LNCAP (cell line): ENCODE measurements at regions not wholly inside any gene's neighbourhood (a gene's known extent, or its start where the extent isn't known, plus 50 kb on each side); places are given as distances from the start of the nearest gene placed in this dataset.

Experiments used
- TF ChIP-seq, protein P1 (sequence below): fragments of 450-650 bp; IDR thresholded peaks from 2 replicates; pipeline ENCODE4 v1.5.1; 2017; ENCODE audit warnings: mild to moderate bottlenecking

DNA sequence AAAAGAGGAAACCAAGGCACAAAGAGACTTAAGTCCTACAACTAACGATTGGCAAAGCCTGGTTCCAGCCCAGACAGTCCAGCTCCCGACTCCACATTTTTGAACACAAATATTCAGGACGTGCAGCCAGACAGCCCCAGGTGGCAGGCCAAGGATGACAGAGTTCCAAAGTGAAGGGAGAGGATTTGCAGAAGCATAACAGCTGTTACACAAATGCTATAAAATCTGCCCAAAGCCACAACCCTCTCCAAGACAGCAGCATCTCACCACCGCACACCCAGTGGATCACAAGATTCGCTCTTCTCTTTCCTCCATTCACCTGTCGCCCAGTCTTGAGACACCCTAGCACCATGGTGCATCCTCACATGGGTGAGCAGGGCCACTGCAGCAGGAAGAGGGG lies 227.1 kb upstream of the ID2 start:
- TF ChIP-seq, protein P1, sequence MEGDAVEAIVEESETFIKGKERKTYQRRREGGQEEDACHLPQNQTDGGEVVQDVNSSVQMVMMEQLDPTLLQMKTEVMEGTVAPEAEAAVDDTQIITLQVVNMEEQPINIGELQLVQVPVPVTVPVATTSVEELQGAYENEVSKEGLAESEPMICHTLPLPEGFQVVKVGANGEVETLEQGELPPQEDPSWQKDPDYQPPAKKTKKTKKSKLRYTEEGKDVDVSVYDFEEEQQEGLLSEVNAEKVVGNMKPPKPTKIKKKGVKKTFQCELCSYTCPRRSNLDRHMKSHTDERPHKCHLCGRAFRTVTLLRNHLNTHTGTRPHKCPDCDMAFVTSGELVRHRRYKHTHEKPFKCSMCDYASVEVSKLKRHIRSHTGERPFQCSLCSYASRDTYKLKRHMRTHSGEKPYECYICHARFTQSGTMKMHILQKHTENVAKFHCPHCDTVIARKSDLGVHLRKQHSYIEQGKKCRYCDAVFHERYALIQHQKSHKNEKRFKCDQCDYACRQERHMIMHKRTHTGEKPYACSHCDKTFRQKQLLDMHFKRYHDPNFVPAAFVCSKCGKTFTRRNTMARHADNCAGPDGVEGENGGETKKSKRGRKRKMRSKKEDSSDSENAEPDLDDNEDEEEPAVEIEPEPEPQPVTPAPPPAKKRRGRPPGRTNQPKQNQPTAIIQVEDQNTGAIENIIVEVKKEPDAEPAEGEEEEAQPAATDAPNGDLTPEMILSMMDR: no peak

DNA sequence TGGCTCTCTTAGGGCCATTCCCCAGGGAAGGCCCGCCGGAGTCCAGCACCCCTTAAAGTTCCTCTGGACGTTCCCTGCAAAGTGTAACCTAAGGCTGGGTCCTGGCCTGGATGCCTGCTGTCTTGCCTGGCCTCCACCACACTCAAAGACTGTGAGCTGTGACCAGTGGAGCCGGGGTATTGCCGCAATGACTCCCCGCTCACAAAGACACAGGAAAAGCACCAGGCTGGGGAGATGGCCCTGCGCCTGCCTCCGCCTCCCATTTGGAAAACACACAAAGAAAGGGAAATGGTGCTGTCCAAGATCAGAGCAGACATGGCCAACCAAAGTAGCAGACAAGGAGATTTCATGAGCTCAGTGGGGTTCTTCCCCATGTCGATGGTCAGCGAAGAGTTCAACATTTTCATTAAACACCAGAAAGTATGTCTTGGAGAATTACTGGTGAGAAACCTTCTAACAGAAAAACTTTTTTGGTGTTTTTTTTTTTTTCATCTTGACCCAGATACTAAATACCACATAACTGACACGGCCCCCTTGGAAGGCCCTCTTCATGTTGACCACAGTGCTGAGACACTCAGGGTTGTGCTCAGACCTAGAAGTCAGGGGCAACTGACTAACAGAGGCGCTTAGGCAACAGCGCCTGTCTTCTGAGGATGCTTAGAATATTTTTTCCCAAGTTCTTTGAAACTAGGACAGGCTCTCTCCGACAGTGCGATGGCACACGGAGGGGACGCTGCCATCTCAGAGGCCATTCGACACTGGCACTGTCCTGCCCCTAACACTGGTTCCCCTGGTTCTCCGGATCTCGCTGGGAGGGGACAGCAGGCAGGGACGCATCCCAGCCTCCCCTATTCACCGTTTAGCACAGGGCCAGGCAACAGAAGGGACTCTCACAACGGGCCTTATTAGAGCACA lies 226.4 kb upstream of the ID2 start:
- TF ChIP-seq, protein P1: no peak

DNA sequence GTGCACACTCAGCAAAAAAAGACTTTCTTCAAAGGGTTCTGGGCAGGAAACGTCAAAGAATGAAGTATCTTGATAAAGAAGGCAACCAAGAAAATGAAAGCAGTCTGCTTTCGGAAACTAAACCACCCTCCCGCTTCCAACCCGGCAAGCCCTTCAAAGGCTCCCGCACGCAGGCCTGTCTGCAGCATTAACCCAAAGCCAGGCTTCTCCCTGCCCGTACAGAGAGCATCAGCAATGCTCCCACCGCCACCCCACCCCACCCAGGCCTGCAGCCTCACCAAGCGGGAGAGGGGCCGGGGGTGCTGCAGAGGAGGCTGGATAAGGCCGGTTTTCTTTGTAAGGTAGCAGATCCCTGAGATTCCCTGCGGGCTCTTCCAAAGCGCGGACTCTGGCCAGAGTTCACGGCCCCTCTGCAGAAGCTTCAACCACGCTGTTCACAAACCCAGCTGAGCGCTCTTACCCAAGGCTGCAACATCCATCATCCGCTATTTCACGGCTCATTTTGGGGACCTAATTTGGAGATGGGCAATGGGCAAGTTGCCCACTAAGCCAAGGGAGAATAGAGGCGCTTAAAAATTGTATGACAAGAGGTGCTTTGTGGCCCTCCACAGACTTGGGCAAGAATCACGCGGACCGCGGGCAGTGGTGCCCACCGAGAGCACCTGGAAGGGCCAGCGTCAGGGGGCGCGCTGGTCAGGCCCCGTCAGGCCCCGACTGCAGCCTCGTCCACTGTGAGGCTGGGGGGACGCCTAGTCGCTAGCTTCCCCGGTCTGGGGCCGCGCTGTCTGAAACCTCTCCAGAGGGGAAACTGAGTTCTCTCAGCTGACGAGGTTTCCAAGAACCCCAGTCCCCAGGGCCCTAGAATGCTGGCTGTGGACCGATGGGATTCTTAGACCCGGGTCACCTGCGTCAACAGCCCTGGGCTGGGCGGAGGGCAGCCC lies 225.4 kb upstream of the ID2 start:
- TF ChIP-seq, protein P1: no peak

DNA sequence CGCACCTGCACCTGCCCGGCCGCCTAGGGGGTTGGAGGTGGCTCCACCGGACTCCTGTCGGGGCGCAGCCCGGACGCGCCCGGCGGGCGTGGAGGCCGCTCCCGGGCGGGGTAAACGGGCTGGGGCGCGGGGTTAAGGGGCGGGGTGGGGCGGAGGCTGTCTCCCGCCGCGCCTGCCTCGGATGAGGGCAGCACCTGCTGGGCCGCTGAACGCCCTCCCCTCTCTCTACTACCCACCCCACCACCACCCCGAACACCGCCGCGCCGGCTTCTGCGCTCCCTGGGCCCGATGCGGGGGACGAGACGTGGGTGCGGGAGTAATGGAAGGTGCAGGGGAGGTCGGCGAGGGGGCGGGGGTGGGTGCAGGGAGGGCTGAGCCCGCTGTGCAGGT lies 224.8 kb upstream of the ID2 start:
- TF ChIP-seq, protein P1: no peak

DNA sequence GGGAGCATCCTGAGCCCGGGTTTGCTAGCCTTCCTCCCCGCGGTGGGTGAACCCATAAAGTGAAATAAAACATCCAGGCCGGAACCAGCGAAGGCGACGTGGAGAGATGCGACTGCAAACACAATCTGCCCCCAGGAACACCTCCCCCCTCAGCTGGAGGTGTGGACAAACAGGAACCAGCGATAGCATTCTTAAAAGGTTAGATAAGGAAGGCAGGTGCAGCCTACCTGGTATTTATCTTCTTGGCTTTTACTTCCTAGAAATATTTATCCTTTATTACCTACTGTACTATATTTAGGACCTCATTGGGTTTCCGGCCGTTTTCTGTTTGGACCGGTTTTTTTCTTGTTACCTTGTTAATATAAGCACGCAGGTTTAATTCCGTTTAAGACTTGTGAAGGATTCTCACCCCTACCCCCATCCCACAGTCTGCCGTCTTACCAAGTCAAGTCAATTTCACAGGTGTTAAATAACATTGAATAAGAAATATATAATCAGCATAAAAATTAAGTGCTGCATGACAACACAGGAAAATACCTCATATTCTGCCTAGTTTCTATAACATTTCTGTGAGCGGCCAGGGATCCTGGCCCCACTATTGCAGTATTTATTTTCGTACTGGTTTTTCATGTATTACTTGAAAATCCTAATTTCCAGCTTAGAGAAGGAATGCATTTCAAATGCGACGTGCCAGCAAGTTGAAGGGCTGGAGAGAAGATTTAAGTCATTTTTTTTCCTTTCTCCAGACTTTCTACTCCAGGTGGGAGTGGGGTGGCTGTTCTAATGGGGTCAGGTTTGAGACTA lies 224.0 kb upstream of the ID2 start:
- TF ChIP-seq, protein P1: no peak

DNA sequence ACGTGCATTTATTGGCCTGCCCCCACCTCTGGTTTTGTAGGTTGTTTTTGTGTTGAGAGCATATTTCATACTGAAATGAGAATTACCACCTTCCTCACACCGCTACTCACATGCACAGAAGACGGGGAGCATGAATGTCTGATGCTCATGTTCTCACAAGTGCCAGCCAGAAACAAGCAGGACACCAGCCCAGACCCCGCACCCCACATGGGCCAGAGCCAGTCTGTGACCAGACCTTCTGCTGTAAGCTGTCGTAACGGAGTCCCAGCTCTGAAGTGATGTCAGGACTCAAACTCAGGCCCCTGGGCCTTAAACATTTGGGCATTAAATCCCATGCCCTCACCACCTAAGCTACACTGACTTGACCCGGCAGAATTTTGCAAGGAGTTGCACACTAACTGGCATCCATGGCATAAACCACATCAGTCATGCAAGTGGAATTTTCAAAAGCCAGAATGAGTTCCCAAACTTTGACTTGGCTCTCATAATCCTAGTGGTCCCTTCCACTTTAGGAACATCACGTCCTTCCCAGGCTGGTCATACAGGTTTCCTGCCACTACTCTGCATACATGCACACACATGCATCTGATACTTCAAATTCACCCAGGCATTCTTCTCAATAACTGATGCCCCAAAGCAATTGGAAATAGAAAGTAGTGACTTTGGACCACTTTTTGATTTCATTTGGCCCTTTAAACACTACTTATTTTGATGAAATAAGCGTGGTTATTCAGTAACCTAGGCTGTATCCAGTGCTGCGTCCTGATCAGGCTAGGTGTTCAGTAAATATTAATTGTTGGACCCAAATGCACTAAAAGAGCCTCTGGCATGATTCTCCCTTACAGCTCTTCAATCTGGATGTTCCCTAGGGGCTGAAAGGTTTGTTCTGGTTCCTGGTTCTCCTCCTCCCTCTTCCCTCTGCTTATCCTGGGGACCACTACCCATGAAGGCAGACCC lies 223.1 kb upstream of the ID2 start:
- TF ChIP-seq, protein P1: no peak
